GM12892 (cell line): ENCODE measurements at regions not wholly inside any gene's neighbourhood (a gene's known extent, or its start where the extent isn't known, plus 50 kb on each side); places are given as distances from the start of the nearest gene placed in this dataset.

Experiments
- DNase-seq: peaks from one replicate; pipeline ENCODE4 v3.0.0; 2011; ENCODE audit not compliant: insufficient read length
- FAIRE-seq: peaks from 2 replicates; lab custom pipeline; 2011; peaks lifted over from hg19 to GRCh38; lab: Jason Lieb, UNC
- POLR2A ChIP-seq: IDR thresholded peaks from 2 replicates; pipeline ENCODE4 v1.6.1; 2011; ENCODE audit warnings: low read depth, low read length, control low read depth
- POLR2AphosphoS5 ChIP-seq: IDR thresholded peaks from 2 replicates; pipeline ENCODE4 v1.6.1; 2011; ENCODE audit warnings: low read depth, low read length, control low read depth
- TAF1 ChIP-seq: IDR thresholded peaks from 2 replicates; pipeline ENCODE4 v1.6.1; 2011; ENCODE audit warnings: low read depth, mild to moderate bottlenecking, control low read depth, low read length, borderline replicate concordance

DNA sequence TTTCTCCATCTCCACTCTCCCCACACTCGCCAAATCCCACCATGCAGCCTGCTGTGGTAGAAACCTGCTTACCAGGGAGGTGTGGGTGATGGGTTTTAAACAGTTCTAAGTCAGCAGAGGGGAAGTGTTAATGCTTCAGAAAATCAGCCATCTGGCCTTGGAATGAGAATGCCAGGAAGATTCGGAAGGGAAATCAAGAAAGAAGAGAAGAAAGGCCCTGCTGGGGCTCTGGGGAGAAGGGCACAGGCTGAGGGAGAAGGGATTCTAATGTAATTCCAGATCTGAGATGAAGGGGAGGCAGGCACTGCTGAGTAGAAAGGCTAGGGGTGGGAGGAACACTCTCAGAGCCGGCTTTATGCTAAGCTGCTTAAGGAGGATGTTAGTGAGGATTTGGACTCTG lies 434.7 kb upstream of the DMAC1 start:
- DNase-seq (no peak), FAIRE-seq (no peak)
- no peak for TF ChIP-seq TAF1
- no peak for TF ChIP-seq POLR2A
- no peak for TF ChIP-seq POLR2AphosphoS5

DNA sequence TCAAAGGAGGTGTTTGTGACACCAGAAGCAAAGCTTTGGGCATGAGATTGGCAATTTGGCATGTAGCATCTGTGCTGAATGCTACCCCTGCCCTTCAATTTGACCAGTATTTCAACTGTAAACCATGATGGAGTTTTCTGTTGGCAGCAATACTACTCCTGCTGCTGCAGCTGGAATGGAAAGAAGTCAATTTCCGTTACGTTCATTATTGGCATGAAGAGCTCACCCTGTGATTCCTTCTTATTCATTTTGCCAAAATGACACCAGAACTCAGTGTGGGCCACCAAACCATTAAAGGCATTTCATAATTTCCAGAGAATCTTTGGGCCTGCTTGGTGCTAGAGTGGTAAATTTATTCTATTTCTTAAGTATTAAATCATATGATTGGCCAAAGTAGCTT lies 433.1 kb upstream of the DMAC1 start:
- TF ChIP-seq POLR2AphosphoS5 (no peak), POLR2A (no peak), TAF1 (no peak)
- no peak for DNase-seq
- no peak for FAIRE-seq

DNA sequence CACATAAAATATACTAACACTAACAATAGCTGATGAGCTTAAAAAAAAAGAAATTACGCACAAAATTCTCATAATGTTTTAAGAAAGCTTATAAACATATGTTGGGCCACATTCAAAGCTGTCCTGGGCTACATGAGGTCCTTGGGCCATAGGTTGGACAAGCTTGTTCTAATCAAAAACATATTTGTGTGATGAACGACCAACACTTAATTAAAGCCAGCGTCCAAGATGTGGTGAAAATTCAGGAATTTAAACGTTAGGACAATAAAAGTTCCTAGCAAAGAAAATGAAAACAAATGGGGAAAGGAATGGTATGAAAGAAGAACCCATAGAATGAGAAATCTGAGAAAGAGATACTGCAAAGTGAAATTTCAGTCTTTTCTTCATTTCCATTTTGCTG lies 429.6 kb upstream of the DMAC1 start:
- no peak for TF ChIP-seq POLR2A
- TF ChIP-seq TAF1, result no peak
- TF ChIP-seq POLR2AphosphoS5, result no peak
- FAIRE-seq, result no peak

DNA sequence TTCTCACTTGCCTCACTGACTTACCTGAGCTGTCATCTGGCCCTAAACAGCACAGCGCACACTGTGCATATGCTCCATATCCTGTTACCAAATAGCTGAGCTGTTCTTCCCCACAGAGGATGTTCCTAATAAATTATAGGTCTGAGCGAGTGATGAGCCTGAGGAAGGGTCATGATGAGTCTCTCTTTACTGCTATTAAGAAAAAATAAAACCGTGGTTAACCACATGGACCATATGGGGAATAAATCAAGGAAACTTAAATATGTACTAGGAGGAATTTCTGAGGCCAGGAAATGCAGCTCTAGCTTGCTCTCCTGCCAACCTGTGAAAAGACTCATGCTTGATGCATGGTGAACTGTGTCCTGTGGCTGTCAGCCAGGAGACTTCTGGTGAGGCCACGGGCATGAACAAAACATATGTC lies 424.8 kb upstream of the DMAC1 start:
- no peak for TF ChIP-seq POLR2AphosphoS5
- no peak for TF ChIP-seq POLR2A
- TF ChIP-seq TAF1, result no peak
- FAIRE-seq (no peak), DNase-seq (no peak)

More for the DNA sequence above, 429.6 kb upstream of the DMAC1 start:
- no peak for DNase-seq

DNA sequence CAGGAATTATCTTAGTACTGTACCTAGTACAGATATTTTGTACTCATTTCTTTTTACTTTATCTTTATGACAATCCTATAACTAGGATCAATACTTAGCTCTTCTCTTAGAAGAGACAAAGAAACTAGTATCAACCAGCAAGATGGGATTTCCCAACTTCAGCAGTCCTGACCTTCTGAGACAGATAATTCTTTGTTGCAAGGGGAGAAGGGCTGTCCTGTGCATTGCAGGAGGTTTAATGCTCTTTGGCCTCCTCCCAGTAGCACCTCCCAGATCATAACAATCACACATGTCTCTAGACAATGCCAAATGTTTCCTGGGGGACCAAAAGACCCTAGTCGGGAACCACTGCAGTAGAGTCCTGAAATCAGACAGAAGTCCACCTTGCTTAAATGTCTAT lies 424.3 kb upstream of the DMAC1 start:
- no peak for TF ChIP-seq POLR2AphosphoS5
- no peak for TF ChIP-seq POLR2A
- no peak for TF ChIP-seq TAF1
- DNase-seq (no peak), FAIRE-seq (no peak)

DNA sequence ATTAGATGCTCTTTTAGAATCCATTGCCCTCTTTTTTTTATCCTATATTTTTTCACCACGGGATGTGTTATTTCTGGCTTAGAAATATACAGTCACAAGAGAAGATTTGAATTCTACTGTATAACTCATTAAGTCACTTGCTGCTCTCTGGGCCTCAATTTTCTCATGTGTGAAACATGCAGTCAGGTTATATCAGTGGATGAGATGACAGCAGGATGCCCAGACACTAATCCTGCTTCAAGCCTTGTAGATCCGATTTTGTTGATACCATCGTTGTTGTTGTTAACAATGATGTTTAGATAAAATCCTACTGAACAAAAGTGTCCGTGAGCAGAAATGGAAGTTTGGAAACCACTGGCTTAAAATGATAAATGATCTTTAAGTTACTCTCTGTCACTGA lies 421.9 kb upstream of the DMAC1 start:
- FAIRE-seq, result no peak
- TF ChIP-seq POLR2AphosphoS5, result no peak
- no peak for TF ChIP-seq POLR2A
- no peak for TF ChIP-seq TAF1

DNA sequence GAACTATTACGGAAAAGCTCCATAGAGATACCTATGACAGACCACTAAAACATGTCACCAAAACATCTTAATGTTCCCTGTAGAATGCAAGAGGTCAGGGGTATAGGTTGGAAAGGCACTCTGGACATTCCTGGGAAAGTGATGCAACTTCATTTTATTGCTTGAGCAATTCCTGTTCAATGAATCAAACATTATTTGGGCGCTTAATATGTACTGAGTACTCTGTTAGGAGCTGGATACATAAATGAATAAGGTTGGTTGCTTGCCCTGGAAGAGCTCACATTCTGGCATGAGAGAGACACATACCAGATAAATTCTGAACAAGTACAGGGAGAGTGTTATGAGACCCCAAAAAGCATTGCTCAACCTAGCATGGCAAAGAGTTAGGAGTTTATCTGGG lies 408.9 kb upstream of the DMAC1 start:
- TF ChIP-seq TAF1, result no peak
- TF ChIP-seq POLR2A, result no peak
- no peak for TF ChIP-seq POLR2AphosphoS5
- no peak for FAIRE-seq
- no peak for DNase-seq

More for the DNA sequence above, 421.9 kb upstream of the DMAC1 start:
- DNase-seq, result no peak

DNA sequence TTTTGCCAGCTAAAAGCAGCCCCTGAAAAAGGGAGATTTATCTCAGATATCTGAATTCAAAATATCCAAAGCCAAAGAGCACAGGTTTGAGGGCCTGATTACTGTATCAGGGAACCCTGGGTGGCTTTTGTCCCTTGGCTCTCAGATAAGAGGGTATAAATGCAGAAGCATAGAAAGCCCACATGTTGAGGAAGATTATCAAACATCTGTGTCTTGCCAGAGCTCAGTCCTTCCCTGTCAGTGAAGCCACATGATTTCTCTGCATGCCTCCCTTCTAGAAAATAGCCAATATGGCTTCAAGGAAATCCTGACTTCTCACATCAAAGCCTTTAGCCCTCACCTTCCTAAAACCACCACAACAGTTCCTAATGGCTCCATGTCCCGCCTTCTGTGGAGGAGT lies 408.0 kb upstream of the DMAC1 start:
- DNase-seq (no peak), FAIRE-seq (no peak)
- TF ChIP-seq TAF1, result no peak
- TF ChIP-seq POLR2A, result no peak
- TF ChIP-seq POLR2AphosphoS5, result no peak

DNA sequence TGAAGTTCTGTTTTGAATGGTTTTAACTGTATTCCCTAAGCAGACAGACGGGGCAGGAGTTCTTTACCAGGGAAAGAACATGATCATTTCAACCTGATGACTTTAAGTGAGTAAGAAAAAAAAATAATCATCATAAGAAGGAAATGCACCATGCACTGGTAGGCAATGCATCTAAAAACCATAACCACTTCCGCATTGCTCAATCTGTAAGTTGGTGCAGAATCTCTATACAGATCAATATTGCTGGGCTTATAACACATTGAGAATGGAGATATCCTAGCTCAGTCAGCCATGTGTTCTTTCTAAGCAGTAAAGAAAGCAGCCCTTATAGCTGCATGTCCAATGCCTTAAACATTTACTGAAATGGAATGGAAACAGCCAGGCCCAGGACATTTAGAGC lies 407.1 kb upstream of the DMAC1 start:
- TF ChIP-seq POLR2AphosphoS5 (no peak), POLR2A (no peak), TAF1 (no peak)
- no peak for FAIRE-seq
- no peak for DNase-seq

DNA sequence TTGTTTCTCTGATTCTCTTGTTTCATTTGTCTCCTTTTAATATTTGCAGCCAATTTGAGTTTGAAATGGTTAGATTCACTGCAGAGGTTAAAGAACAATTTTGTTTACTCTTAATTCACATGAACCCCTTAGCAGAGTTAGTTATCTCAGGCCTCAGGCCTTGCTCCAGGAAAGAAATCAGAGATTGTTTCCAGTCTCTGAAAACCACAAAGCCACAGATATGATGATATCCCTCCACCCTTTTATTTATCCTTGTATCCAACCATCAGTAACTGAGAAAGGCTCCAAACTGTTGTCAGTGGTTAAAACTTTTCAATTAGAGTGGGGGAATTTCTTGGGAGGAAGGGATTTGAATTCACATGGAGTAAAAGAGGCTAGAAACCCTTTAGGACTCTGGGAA lies 406.0 kb upstream of the DMAC1 start:
- FAIRE-seq, result no peak
- TF ChIP-seq POLR2A, result no peak
- no peak for TF ChIP-seq TAF1
- no peak for TF ChIP-seq POLR2AphosphoS5
- DNase-seq, result no peak

DNA sequence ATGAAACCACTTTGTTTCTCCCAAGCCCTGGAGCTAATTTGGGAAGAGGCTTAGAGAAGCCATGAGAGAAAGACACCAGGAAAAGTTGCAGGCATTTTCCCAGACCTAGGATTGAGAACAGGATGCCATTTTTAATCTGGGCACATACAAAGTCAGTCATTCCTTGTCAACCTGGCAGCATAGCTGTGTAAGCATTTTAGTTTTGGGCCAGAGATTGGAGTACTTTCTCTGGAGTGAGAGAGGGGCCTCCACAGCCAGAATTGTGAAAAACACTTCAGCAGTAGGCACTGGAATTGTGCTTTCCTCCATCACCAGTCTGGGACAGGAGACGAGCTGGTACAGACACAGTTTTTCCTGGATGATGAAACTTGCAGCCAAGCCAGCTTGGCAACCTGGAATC lies 390.3 kb upstream of the DMAC1 start:
- TF ChIP-seq POLR2A, result no peak
- no peak for TF ChIP-seq POLR2AphosphoS5
- no peak for TF ChIP-seq TAF1
- DNase-seq, result no peak
- FAIRE-seq, result no peak

DNA sequence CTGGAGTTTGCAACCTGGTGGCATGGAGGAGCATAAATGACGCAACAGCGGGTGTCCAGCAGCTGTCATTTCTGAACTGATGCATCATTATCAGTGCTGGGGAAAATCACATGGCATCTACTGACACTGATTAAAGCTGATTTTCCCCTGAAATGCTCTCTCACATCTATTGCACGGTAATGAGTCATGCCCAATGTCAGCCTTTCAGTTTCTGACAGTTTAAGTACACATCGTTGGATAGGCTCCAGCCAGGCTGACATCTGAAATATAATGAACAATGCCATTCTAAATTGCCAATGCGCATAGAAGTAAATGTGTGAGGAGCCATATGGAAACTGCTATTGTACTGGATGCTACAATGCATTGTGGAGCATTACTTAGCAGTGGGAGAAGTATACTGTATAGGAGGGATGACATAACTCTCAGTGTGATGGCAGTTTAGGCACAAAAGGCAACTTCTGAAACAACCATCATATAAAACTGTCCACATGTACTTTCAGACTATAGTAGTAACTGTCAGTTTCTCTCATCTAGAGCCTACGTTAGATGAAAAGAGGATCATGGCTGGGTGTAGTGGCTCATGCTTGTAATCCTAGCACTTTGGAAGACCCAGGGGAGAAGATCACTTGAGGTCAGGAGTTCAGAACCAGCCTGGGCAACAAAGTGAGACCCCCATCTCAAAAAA lies 389.3 kb upstream of the DMAC1 start:
- TF ChIP-seq POLR2AphosphoS5, result no peak
- TF ChIP-seq TAF1, result no peak
- no peak for TF ChIP-seq POLR2A
- FAIRE-seq (no peak), DNase-seq (no peak)

DNA sequence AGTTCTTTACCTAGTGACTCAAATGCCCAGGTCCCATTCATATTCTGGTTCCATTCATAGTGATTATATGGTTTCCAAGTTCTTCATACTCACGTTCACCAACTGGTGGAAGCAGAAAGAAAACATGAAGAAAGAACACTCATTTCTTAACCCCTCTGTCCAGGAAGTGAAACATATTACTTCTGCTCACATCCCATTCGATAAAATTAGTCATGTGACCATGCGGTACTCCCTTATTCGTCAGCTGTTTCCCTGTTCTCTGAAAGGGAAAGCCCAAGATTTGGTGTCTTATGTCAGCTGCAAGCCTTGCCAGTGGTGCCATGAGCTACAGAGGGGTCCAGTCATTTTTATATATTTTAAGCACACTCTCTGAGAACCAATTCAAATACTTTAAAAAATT lies 387.0 kb upstream of the DMAC1 start:
- DNase-seq, result no peak
- FAIRE-seq, result no peak
- TF ChIP-seq TAF1, result no peak
- TF ChIP-seq POLR2AphosphoS5, result no peak
- TF ChIP-seq POLR2A, result no peak
